SKM-1 (cell line): ENCODE measurements at regions not wholly inside any gene's neighbourhood (a gene's known extent, or its start where the extent isn't known, plus 50 kb on each side); places are given as distances from the start of the nearest gene placed in this dataset.
"Not testable (repeated sequence)": the region's sequence is repeated elsewhere in the genome, so short reads cannot be mapped to it uniquely, and the experiment has no call there.

ENCODE experiments used
- DNase-seq: peaks from one replicate; lab custom pipeline; 2025; ENCODE audit not compliant: unreplicated experiment; lab: John Stamatoyannopoulos, UW

DNA sequence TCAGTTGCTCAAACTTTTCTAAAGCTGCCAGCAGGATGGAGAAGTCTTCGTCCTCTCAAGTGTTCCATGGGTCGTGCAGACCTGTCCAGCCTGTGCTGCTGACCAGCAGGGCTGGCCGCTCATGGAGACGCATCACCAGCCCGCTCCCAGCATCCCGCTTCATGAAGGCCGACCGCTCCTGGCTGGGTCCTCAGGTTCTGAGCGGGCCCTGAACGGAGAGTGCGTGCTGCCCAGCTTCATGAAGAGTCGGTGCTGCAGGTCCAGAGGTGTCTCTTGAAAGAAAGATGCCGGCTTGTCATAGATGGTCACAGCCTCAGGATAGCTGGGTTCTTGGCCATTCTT, 75.8 kb upstream of the KCNAB1 start:
- no peak for DNase-seq

DNA sequence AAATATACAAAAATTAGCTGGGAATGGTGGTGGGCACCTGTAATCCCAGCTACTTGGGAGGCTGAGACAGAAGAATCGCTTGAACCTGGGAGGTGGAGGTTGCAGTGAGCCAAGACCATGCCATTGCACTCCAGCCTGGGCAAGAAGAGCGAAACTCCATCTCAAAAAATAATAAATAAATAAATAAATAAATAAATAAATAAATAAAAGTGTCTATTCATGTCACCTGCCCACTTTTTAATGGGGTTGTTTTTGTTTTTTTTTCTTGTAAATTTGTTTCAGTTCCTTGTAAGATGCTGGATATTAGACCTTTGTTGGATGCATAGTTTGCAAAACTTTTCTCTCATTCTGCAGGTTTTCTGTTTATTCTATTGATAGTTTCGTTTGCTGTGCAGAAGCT, 71.9 kb upstream of the KCNAB1 start:
- not testable (repeated sequence) for DNase-seq

DNA sequence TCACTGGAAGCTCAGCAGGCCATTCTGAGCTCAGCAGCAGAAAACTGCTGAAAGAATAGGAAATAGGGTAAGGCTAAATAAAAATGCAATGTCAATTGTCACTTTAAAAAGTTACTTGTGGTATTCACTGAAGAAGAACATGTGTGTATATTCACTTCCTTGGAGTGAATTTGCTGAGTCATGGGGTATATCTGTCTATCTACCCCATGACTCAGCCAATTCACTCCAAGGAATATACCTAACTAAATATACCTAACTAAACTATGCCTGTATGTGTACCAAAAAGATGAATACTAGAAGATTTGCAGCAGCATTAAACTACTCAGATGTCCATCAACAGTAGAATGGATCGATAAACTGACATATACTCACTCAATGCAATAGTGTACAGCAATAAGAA, 69.5 kb upstream of the KCNAB1 start:
- no peak for DNase-seq

DNA sequence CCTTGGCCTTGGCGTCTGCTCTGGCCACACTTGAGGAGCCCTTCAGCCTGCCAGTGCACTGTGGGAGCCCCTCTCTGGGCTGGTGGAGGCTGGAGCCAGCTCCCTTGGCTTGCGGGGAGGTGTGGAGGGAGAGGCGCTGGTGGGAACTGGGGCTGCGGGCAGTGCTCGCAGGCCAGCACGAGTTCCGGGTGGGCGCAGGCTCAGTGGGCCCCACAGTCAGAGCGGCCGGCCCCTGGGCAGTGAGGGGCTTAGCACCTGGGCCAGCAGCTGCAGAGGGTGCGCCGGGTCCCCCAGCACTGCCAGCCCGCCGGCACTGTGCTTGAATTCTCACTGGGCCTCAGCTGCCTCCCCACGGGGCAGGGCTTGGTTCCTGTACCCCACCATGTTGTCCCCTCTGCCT, 68.7 kb upstream of the KCNAB1 start:
- no peak for DNase-seq

DNA sequence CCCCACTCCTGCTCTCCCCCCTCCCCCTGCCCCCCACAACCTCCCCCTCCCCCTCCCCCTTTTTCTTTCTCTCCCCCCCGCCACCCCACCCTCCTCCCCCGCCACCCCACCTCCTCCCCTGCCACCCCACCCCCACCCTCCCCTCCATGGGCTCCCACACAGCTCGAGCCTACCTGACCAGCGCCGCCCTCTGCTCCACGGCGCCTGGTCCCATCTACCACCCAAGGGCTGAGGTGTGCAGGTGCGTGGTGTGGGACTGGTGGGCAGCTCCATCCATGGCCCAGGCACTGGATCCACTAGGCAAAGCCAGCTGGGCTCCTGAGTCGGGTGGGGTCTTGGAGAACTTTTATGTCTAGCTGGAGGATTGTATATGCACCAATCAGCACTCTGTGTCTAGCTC, 68.3 kb upstream of the KCNAB1 start:
- no peak for DNase-seq

DNA sequence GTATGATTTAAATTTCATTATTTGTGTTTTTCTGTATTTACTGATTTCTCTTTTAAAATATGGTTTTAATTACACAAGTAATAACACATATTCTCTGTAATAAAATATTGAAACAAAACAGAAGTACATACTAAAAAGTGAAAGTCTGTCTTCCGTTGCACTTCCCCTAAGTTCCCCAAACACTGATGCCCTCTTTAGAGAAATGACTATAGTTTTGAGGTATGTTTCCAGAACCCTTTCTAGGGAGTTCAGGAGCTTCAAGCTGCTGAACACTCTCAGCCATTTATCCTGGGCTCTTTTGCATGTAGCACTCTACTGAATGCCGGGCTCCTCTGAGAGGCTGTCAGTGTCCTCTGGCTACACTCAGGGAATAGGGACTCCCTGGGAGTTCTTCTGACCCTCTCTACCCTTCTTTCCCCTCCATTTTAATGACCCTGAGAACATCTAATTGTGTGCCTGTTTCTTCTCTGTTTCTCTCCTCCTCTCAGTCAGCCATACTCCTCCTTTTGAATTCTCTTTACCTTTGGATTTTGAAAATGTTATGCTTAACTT, 60.4 kb upstream of the KCNAB1 start:
- DNase-seq = no peak

DNA sequence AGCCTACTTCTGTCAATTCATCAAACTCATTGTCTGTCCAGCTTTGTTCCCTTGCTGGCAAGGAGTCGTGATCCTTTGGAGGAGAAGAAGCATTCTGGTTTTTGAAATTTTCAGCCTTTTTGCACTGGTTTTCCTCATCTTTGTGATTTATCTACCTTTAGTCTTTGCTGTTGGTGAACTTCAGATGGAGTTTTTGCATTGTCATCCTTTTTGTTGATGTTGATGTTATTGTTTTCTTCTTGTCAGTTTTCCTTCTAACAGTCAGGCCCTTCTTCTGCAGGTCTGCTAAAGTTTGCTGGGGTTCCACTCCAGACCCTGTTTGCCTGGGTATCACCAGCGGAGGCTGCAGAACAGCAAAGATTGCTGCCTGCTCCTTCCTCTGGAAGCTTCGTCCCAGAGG, 52.2 kb upstream of the KCNAB1 start:
- not testable (repeated sequence) for DNase-seq

DNA sequence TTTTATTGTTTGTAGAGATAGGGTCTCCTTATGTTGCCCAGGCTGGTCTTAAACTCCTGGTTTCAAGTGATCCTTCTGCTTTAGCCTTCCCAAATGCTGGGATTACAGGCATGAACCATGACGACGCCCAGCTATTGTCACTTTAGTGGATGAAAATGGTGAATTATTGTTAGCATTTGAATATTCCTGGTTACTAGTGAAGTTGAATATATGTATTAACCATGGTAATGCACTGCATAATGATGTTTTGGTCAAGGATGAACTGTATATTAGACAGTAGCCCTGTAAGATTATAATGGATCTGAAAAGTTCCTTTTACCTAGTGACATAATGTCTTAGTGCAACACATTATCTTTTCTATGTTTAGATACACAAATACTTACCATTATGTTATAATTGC, 50.4 kb upstream of the KCNAB1 start:
- DNase-seq = no peak
